GM21423 (cell line): ENCODE measurements at regions not wholly inside any gene's neighbourhood (a gene's known extent, or its start where the extent isn't known, plus 50 kb on each side); places are given as distances from the start of the nearest gene placed in this dataset.

Experiments
- ATAC-seq: cut with Tn5 transposase; IDR thresholded peaks from one replicate; pipeline ENCODE4 v1.9.1; 2021; ENCODE audit warnings: mild to moderate bottlenecking, moderate library complexity; ENCODE audit not compliant: unreplicated experiment

DNA sequence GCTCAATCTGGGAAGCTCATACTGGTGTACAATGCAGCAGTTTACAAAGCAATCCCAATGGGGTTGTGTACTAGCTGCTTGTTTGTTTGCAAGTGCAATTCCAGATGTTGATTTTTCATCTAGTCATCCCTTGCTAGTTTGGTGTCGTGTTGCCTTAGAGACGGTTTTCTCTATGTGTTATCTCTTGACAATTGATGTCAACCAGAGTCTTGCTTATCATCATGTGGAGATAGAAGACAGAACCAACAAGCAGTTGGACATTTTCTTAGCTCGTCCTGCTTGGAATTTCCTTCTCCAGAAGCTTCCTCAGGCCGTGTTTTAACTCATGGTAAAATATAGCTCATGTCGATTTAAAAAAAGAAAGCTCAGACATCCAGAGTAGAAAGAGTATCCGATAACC lies 262.0 kb upstream of the KCNH8 start:
- no peak for ATAC-seq

DNA sequence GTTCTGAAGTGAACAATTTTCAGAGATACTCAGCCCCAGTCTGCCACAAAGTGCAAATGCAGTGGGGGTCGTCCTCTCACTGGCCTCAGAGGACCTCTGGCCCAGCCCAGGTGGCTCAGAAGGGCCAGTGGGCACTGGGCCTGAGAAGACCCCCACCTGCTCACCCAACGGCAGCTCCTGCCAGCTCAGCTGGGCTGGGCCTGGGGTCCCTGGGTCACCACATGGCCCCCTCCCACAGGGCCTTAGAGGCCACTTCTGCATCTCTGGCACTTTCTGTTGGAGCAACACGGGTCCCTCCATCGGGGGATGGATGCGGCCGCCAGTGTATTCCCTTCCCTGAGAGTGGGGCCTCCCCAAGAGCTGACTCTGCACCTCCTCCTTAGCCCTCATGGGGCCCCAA lies 262.7 kb upstream of the KCNH8 start:
- no peak for ATAC-seq

DNA sequence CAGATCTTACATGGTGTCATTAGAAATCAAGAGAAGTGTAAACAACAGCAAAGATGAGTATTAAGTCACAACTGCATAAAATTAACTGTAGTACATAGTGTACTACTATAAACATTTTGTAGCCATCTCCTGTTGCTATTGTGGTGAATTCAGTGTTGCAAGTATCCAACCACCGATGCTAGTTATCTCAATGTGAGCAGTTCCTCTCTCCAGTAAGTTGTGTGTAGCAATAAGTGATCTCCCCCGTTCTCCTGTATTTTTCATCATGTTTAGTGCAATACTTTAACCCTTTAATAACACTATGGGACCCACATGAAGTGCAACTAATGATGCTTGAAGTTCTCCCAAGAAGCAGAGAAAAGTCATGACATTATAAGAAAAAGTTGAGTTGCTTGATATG lies 264.7 kb upstream of the KCNH8 start:
- no peak for ATAC-seq

DNA sequence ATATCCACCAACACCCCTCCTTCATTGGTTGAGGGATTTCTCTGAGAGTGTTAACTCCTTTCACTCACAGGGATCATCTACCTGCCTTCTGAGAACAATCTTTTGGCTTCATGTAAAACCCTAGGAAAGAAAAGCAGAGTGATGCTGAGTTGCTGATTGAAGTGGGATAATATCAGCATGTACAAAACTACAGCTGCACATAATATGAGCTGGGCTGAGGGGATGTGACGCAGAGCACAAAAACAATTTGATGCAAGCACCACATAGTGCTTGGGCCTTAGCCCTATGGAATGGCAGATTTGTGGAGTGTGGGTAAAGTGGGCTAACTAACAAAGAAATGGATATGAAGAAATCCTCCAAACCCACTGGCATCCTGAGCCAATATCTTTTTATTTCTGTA lies 267.6 kb upstream of the KCNH8 start:
- ATAC-seq = no peak

DNA sequence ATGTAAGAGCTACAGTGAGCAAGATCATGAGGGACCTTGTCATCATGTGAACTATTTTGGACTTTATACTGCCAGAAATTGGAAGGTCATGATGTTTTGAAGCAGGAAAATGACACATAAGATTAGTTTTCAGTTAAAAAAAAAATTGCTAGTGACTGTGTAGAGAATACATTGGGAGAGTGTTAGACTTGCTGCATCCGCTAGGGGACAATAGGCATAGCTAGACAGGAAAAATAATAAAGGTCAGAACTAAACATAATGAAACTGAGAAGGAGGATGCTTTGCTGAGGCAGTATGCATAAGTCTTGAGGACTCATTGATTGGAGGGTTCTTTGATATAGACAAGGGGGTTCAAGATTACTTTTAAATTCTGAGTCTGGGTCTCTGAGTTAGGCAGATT lies 275.8 kb upstream of the KCNH8 start:
- no peak for ATAC-seq

DNA sequence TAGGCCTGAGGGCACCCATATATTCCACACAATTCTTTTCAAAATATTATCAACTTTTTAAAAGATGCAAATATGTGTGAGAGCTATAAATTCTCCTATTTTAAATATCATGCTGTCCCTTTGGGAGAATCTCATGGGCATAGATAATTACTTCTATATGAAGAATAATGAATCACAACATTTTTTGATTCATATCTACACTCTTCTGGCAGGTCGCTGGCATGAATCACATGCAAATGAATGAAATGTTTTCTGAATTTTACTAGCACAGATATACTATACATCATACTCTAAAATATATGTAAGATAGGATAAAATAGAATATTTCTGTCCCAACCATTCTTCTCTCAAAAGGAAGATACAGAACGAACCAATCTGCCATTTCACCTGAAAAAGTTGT lies 277.7 kb upstream of the KCNH8 start:
- ATAC-seq = no peak

DNA sequence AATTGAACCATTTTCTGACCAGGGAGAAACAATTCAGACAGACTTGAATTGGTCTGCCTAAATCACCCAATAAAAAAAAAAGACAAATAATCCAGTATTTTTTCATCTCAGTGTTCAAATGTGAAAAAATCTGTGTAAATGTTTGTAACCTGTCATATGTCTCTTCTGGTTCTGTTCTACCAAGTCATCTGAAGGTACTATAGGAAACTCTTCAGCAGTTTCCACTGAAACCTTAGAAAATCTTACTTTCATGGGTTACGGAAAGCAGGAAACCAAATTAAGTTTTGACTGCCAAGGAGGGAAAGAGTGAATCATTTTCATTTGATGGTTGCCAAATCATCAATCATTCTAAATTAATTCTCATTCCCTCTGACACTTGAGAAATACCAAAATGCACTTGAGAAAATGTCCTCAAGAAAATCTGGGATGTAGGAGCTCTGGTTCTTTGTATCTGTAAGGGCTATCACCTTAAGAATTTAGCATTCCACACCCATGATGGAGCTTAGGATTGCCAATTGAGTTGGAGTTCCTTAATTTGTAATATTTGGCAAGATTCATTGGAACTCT lies 278.2 kb upstream of the KCNH8 start:
- no peak for ATAC-seq

DNA sequence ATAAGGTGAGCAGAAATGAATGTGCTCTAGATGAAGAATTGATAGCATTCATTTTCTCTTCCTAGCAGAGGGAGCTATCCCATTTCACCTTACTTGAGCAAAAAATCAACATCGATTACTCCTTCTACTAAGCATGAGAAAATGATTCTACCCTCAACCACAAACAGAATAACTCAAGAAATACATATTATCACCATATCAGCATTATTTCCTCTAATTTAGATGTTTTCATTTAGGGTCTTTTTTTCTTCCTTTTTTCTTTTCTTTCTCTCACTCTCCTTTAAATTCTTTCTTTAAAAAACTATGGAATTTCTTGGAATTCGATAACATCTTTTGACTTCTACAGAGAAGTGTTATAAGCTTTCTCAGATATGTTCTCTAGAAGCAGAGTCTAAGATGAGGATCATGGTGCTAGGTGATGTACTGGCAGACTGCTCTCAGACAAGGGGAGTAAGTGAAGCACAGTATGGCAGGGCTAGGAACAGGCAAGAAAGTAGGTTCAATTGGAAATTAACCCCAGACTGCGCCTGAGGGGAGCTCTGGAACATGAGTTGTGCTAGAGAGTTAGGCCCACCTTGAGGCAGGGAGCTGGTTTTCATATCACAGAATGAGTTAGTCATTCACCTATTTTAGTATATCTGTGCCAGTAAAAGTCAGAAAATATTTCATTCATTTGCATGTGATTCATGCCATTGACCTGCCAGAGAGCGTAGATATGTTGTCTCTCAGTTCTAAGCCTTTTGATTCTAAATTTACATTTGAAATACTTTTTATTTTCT lies 279.2 kb upstream of the KCNH8 start:
- ATAC-seq = no peak

DNA sequence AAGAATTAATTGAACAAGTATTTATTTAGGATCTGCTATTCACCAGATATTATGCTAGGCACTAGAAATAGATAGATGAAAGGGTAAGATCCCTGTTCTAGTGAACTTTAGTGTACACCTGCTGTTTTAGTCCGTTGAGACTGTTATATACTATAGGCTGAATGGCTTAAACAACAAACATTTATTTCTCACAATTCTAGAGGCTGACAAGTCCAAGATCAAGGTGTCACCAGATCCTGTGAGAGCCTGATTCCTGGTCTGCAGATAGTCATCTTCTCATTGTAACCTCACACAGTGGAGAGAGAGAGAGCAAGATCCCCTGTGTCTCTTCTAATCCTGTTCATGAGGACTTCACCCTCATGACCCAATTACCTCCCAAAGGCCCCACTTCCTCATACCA lies 281.4 kb upstream of the KCNH8 start:
- no peak for ATAC-seq

DNA sequence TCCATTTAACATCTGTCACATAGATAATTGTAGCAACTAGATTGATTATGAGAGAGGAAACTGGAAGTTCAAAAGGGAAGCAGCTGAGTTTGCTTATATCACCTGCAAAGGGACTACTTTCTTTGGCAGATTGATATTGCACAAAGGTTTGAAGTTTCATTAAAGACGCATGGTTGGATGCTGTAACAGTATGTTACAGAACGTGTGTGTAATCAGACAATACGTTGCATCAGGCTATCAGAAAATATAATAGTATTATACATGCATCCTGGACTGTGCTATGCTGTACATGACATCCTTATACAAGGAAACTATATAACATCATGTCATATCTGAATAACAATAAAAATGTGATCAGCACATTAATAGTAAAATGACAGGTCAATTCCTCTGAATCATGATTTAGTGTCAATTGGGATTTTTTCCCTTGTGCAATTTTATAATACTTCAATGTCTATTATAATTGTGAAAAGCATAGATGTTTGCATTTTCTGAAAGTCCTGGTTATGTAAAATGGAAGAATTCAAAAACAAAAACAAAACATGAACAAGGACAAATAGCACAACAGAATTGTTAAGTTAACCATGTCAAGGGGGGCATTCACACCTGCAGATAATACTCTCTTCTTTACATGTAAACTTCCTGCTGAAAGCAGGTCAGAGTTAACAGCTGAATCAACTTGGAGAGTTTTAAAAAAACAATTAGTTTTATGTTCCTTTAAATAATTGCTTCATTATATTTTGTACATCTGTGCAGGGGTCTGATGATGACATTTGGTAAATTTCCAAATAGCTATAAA lies 283.2 kb upstream of the KCNH8 start:
- no peak for ATAC-seq

DNA sequence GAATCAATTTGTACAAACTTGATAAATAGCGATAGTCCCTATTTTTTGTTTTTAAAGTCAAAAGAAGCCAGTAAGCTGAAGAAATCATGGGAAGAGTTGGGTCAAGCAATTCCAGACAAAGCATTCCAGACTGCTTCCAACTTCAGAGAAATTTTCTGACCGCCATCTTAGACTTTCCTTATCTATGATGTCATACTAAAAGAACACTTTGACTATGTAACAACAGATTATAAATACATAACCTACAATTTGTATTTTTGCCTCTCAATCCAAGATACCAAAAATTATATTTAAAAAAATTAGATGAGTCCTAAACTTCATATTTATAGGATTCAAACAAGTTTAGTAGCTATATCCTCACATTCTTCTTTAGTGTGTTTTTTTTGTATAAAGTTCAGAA lies 286.2 kb upstream of the KCNH8 start:
- ATAC-seq = no peak

DNA sequence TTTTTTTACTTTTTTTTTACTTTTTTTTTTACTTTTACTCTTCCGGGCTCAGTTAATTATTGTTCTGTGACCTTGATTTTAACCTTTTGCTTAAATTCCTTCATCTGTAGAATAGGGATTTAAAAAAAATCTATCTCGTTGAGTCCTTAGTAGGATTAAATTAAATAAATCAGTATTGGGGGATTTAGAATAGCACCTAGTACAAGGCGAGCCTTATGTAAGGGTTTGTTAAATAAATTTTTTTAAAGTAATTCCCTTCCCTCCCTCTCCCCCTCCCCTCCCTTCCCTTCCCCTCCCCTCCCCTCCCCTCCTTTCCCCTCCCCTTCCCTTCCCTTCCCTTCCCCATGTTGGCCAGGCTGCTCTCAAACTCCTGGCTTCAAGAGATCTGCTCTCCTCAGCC lies 287.2 kb upstream of the KCNH8 start:
- ATAC-seq = no peak

DNA sequence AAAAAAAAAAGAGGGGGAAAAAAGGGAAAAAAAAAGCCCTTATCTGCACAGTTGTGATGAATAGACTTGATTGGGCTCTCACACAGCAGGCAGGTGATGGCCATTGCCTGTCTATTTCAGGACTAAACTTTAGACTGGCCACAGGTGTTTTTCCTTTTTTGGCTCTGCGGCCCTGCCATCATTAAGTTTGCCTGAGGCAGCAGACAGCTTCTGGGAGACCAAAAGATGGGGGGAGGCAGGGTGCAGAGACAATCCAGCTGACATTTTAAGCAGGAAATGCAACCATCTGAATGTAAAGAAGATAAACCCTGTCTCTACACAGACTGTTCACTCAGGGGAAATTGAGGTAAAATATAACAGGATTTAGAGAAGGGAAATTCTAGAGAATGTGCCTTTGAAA lies 295.0 kb upstream of the KCNH8 start:
- no peak for ATAC-seq

DNA sequence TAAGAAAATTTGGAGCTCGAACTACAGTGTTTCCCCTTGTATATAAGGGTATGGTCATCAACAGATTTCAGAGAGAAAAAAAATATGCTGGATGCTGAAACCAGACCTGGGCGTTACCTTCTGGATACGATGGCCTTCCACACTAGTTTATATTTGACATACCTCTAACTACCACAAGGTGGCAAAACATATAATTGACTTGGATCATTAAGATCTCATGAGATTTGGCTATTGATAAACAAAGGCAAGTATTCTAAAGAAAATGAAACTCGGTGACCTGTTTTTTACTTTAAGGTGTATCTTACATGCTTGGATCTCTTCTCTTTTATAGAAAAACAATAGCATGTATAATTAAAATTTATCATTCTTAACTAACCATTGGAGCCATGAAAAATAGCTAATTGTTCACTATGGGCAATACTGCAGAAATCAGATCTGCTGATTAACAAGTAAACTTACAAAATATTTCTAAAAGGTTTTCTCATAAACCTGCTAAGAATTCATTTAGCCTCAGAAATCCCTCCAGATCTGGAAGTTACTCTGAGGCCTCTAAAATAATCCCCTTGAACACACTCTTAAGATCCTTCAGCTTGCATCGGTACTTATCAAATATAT lies 300.6 kb upstream of the KCNH8 start:
- peak; percentile 58 for ATAC-seq

DNA sequence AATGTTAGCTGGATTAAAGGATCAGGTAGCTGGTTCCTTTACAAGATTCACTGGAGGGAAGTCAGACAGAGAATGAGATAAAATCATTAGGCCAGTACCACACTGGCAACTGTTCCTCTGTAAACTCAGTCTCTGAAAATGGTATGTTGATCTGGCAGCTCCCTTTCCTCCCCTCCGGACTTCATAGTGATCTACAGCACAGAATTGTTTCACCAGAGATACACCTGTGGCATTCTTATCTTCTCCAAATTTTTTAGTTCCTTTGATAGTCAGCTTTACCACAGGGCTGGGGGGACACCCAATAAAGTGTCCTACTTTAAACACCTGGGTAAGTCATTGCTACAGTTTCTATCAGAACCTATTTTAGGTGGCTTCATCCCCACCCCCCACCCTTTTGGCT lies 304.3 kb upstream of the KCNH8 start:
- ATAC-seq = no peak

DNA sequence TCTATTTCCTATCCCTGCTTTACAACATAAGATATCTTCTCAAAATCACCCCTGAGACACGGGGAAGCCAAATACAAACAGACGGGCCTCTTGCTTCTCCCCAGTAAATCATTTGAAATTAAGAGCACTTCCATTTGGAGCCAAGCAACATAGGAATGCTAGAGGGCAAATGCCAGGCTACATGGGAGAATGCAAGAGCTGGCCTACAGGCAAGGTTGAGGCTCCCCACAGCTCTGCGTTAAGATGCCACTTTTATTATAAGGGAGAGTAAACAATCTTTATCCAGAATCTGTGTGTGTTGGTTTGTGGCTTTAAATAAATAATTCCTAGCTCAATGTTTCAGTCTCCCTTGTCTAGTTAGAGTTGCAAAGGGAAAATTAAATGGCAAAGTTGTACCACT lies 305.1 kb upstream of the KCNH8 start:
- no peak for ATAC-seq

DNA sequence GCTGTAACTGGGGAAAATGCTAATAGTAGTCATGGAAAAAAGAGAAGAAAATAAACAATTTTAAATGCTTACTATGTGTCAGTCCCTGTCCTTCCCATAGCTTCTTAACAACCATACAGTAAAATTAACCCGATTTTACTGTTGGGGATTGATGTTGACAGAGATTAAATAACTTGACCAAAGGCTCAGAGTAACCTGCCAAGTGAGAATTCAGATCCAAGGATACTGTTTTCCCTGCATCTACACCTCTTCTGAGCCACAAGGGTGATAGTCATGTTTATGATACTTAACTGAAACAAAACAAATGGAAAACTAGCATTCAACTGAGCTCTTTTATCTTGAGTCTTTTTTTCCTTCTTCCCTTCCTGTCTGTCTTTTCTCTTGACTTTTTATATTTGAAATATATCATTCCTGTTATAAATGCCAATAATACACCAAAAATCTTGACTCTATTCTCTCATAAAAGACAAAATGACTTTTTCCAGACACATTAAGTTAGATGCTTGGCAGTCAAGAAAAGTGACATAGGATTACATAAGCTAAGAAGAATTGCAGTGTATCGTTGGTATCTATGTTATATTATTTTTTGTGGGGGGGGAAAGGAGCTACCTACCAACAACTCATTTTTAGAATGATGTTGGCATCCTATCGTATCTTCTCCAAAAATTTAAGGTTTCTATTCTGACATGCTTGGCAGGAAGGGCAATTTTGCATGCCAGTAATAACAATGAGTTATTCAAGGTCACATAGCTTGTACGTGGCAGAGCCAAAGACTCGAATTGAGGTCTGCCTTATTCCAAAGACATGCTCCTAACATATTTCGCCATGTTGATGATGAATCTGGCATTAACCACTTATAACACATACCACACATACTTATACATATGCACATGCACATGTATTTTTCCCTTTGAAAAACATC lies 306.6 kb upstream of the KCNH8 start:
- no peak for ATAC-seq

DNA sequence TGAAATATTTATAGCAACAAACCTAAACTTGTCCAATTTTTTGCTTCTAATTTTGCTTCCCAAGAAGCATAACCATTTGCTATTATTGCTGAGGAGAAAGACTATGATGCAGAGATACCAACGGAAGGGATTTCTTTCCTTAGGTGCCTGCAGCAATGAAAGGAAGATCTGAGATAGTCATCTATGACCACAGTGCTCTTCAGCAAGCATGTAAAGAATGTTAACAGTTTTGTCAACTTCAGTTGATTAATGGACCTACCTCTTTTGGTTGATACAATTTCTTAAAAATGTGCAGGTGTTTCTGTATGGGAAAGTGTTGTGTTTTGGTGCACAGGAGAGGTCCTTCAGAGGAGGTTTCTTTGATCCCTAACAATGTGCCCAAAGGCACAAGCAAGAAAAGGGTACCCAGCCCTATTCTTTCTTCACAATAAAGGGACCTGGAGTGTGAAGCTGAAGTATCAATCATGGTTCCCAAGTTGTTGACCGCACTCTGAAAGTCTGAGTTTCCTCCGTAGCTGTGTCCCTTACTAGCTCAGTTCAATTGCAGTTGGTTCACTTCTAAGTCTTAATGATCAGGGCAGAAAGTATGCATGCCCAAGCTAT lies 307.7 kb upstream of the KCNH8 start:
- ATAC-seq = no peak

DNA sequence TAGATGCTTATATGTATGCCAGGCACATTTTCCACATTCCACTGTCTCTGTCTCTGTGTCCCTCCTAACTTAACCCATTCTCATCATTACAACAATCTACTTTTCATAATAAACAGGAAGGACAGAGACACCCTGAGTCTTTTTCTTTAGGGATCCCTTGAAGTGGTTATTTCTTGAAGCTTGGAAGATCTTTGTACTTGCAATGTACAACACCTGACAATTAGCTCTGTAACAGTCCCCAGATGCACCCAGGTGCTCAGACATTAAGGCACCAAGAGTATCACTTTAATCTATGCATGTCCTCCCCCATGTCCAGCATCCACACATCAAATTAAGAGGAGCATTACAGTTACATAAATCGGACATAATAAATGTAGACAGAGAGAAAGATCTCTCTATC lies 309.6 kb upstream of the KCNH8 start:
- ATAC-seq = no peak

DNA sequence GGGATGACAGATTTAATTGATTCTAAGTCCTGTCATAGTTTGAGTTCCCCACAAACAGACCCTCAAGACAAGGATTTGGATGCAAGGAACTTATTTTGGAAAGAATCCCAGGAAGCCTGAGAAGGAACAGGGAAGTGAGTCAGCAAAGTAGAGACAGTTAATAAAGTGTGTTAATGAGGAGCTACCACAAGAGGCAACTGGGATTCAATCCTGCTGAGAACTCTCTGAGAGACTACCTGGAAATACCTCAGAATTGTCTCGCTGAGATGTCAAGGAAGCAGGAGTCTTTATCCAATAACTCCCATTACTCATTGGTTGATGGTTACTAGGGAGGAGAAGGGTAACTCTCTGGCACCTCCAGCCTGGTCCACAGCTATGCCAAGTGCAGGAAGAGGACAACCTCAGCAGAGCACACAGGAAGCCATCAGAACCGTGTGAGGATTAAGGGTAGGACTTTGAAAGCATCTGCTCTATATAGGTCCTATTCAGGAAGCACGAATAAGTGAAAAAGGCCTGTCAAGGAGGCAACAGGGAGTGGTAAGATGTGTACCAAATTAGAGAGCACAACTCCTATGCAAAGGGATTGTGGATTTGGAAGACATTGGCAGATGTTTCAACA lies 311.1 kb upstream of the KCNH8 start:
- ATAC-seq = no peak
